HEK293T (cell line): ENCODE measurements at regions not wholly inside any gene's neighbourhood (a gene's known extent, or its start where the extent isn't known, plus 50 kb on each side); places are given as distances from the start of the nearest gene placed in this dataset.

Source experiments
- ARNT ChIP-seq: fragments of 450-650 bp; IDR thresholded peaks from 2 replicates; pipeline ENCODE4 v1.6.1; 2017; ENCODE audit warnings: mild to moderate bottlenecking
- BHLHE40 ChIP-seq: fragments of 450-650 bp; IDR thresholded peaks from 2 replicates; pipeline ENCODE4 v1.6.1; 2016; ENCODE audit warnings: mild to moderate bottlenecking, moderate library complexity, borderline replicate concordance
- FOXA1 ChIP-seq: fragments of 450-650 bp; IDR thresholded peaks from 2 replicates; pipeline ENCODE4 v1.6.1; 2016; ENCODE audit warnings: mild to moderate bottlenecking
- FOXK2 ChIP-seq: fragments of 450-650 bp; IDR thresholded peaks from 2 replicates; pipeline ENCODE4 v1.6.1; 2016; ENCODE audit warnings: mild to moderate bottlenecking
- L3MBTL2 ChIP-seq: fragments of 450-650 bp; conservative IDR thresholded peaks from 2 replicates; pipeline ENCODE4 v1.6.1; 2016; ENCODE audit warnings: mild to moderate bottlenecking
- SP1 ChIP-seq: fragments of 450-650 bp; IDR thresholded peaks from 2 replicates; pipeline ENCODE4 v1.6.1; 2017
- SUZ12 ChIP-seq: fragments of 450-650 bp; IDR thresholded peaks from 2 replicates; pipeline ENCODE4 v1.6.1; 2016; ENCODE audit warnings: mild to moderate bottlenecking
- TARDBP ChIP-seq: fragments of 450-650 bp; IDR thresholded peaks from 2 replicates; pipeline ENCODE4 v1.6.1; 2016
- ZNF384 ChIP-seq: fragments of 450-650 bp; IDR thresholded peaks from 2 replicates; pipeline ENCODE4 v1.6.1; 2016
- TF ChIP-seq, protein P1 (sequence below): fragments of 450-650 bp; IDR thresholded peaks from 2 replicates; pipeline ENCODE4 v1.6.1; 2016

DNA sequence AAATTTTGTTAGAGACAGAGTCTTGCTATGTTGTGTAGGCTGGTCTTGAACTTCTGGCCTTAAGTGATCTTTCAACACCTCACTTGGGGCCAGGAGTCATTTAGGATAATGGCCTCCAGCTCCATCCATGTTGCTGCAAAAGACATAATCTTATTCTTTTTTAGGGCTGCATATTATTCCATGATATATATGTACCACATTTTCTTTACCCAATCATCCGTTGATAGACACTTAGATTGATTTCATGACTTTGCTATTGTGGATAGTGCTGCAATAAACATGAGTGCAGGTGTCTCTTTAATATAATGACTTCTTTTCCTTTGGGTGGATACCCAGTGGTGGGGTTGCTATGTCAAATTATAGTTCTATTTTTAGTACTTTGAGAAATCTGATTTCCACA lies 140.9 kb upstream of the LCORL start:
- TF ChIP-seq SUZ12, result no peak
- TF ChIP-seq, protein P1, sequence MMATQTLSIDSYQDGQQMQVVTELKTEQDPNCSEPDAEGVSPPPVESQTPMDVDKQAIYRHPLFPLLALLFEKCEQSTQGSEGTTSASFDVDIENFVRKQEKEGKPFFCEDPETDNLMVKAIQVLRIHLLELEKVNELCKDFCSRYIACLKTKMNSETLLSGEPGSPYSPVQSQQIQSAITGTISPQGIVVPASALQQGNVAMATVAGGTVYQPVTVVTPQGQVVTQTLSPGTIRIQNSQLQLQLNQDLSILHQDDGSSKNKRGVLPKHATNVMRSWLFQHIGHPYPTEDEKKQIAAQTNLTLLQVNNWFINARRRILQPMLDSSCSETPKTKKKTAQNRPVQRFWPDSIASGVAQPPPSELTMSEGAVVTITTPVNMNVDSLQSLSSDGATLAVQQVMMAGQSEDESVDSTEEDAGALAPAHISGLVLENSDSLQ, result no peak
- no peak for TF ChIP-seq ZNF384
- no peak for TF ChIP-seq FOXA1
- no peak for TF ChIP-seq BHLHE40
- TF ChIP-seq ARNT, result no peak
- TF ChIP-seq FOXK2, result no peak
- TF ChIP-seq TARDBP, result no peak
- TF ChIP-seq L3MBTL2, result no peak
- no peak for TF ChIP-seq SP1
